HEK293 (cell line): ENCODE measurements at regions not wholly inside any gene's neighbourhood (a gene's known extent, or its start where the extent isn't known, plus 50 kb on each side); places are given as distances from the start of the nearest gene placed in this dataset.

Experiments used
- BCL11A ChIP-seq: fragments of 450-650 bp; formaldehyde crosslinking; IDR thresholded peaks from 2 replicates; pipeline ENCODE4 v1.5.1; 2016; ENCODE audit warnings: low read depth, missing biosample characterization, missing genetic modification characterization
- RBAK ChIP-seq: fragments of 450-650 bp; formaldehyde crosslinking; IDR thresholded peaks from 2 replicates; pipeline ENCODE4 v1.5.1; 2016; ENCODE audit warnings: missing biosample characterization, missing genetic modification characterization
- SP3 ChIP-seq: fragments of 450-650 bp; formaldehyde crosslinking; IDR thresholded peaks from 2 replicates; pipeline ENCODE4 v1.5.1; 2016; ENCODE audit warnings: missing biosample characterization, missing genetic modification characterization
- ZFP3 ChIP-seq: fragments of 450-650 bp; formaldehyde crosslinking; IDR thresholded peaks from 2 replicates; pipeline ENCODE4 v1.5.1; 2016; ENCODE audit warnings: low read depth, missing biosample characterization, missing genetic modification characterization
- ZNF10 ChIP-seq: fragments of 450-650 bp; formaldehyde crosslinking; IDR thresholded peaks from 2 replicates; pipeline ENCODE4 v1.5.1; 2017; ENCODE audit warnings: missing biosample characterization, missing genetic modification characterization
- ZNF239 ChIP-seq: fragments of 450-650 bp; formaldehyde crosslinking; IDR thresholded peaks from 2 replicates; pipeline ENCODE4 v1.5.1; 2016; ENCODE audit warnings: missing biosample characterization, missing genetic modification characterization
- ZNF302 ChIP-seq: fragments of 450-650 bp; formaldehyde crosslinking; IDR thresholded peaks from 2 replicates; pipeline ENCODE4 v1.5.1; 2016; ENCODE audit warnings: missing biosample characterization, missing genetic modification characterization, low read depth
- ZNF747 ChIP-seq: fragments of 450-650 bp; formaldehyde crosslinking; IDR thresholded peaks from 2 replicates; pipeline ENCODE4 v1.5.1; 2016; ENCODE audit warnings: missing biosample characterization, missing genetic modification characterization
- TF ChIP-seq, protein P1 (sequence below): fragments of 450-650 bp; formaldehyde crosslinking; IDR thresholded peaks from 2 replicates; pipeline ENCODE4 v1.5.1; 2016; ENCODE audit warnings: missing biosample characterization, missing genetic modification characterization
- TF ChIP-seq, protein P2 (sequence below): sonication (generic); formaldehyde crosslinking; IDR thresholded peaks from 2 replicates; pipeline ENCODE4 v1.8.1; 2022; ENCODE audit warnings: mild to moderate bottlenecking, moderate library complexity, missing genetic modification reagents
- TF ChIP-seq, protein P3 (sequence below): fragments of 450-650 bp; formaldehyde crosslinking; IDR thresholded peaks from 2 replicates; pipeline ENCODE4 v1.5.1; 2016; ENCODE audit warnings: missing biosample characterization, missing genetic modification characterization
- TF ChIP-seq, protein P4 (sequence below): fragments of 450-650 bp; formaldehyde crosslinking; IDR thresholded peaks from 2 replicates; pipeline ENCODE4 v1.5.1; 2016; ENCODE audit warnings: missing biosample characterization, missing genetic modification characterization
- TF ChIP-seq, protein P5 (sequence below): fragments of 450-650 bp; formaldehyde crosslinking; IDR thresholded peaks from 2 replicates; pipeline ENCODE4 v1.5.1; 2016; ENCODE audit warnings: missing biosample characterization, missing genetic modification characterization, borderline replicate concordance

DNA sequence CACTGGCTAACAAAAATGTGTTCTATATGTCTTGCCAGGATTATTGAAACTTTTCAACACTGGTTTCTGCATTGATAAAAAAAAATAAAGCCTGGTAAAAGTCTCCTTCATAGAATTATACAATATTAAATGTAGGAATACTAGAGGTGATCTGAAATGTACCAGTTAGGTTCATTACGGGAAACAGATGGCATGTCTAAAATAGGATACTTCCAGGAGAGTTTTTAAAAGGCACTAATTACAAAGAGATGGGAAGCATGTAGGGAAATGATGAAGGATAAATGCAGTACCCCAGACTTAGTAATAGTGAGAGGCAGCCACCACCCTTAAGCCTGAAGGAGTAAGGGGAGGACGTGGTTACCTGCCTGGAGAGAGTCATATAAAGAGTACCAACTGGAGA, 107.0 kb upstream of the NPSR1 start:
- no peak for TF ChIP-seq BCL11A
- no peak for TF ChIP-seq ZNF747 (tag by site-specific recombination)
- no peak for TF ChIP-seq SP3
- TF ChIP-seq, protein P1, sequence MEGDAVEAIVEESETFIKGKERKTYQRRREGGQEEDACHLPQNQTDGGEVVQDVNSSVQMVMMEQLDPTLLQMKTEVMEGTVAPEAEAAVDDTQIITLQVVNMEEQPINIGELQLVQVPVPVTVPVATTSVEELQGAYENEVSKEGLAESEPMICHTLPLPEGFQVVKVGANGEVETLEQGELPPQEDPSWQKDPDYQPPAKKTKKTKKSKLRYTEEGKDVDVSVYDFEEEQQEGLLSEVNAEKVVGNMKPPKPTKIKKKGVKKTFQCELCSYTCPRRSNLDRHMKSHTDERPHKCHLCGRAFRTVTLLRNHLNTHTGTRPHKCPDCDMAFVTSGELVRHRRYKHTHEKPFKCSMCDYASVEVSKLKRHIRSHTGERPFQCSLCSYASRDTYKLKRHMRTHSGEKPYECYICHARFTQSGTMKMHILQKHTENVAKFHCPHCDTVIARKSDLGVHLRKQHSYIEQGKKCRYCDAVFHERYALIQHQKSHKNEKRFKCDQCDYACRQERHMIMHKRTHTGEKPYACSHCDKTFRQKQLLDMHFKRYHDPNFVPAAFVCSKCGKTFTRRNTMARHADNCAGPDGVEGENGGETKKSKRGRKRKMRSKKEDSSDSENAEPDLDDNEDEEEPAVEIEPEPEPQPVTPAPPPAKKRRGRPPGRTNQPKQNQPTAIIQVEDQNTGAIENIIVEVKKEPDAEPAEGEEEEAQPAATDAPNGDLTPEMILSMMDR (tag by site-specific recombination): no peak
- TF ChIP-seq ZFP3 (tag by site-specific recombination): no peak
- TF ChIP-seq, protein P2, sequence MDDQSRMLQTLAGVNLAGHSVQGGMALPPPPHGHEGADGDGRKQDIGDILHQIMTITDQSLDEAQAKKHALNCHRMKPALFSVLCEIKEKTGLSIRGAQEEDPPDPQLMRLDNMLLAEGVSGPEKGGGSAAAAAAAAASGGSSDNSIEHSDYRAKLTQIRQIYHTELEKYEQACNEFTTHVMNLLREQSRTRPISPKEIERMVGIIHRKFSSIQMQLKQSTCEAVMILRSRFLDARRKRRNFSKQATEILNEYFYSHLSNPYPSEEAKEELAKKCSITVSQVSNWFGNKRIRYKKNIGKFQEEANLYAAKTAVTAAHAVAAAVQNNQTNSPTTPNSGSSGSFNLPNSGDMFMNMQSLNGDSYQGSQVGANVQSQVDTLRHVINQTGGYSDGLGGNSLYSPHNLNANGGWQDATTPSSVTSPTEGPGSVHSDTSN (CRISPR knock-in tag): no peak
- no peak for TF ChIP-seq ZNF302 (tag by site-specific recombination)
- TF ChIP-seq, protein P3, sequence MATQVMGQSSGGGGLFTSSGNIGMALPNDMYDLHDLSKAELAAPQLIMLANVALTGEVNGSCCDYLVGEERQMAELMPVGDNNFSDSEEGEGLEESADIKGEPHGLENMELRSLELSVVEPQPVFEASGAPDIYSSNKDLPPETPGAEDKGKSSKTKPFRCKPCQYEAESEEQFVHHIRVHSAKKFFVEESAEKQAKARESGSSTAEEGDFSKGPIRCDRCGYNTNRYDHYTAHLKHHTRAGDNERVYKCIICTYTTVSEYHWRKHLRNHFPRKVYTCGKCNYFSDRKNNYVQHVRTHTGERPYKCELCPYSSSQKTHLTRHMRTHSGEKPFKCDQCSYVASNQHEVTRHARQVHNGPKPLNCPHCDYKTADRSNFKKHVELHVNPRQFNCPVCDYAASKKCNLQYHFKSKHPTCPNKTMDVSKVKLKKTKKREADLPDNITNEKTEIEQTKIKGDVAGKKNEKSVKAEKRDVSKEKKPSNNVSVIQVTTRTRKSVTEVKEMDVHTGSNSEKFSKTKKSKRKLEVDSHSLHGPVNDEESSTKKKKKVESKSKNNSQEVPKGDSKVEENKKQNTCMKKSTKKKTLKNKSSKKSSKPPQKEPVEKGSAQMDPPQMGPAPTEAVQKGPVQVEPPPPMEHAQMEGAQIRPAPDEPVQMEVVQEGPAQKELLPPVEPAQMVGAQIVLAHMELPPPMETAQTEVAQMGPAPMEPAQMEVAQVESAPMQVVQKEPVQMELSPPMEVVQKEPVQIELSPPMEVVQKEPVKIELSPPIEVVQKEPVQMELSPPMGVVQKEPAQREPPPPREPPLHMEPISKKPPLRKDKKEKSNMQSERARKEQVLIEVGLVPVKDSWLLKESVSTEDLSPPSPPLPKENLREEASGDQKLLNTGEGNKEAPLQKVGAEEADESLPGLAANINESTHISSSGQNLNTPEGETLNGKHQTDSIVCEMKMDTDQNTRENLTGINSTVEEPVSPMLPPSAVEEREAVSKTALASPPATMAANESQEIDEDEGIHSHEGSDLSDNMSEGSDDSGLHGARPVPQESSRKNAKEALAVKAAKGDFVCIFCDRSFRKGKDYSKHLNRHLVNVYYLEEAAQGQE: no peak
- TF ChIP-seq, protein P4, sequence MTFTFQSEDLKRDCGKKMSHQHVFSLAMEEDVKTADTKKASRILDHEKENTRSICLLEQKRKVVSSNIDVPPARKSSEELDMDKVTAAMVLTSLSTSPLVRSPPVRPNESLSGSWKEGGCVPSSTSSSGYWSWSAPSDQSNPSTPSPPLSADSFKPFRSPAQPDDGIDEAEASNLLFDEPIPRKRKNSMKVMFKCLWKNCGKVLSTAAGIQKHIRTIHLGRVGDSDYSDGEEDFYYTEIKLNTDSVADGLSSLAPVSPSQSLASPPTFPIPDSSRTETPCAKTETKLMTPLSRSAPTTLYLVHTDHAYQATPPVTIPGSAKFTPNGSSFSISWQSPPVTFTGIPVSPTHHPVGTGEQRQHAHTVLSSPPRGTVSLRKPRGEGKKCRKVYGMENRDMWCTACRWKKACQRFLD (tag by site-specific recombination): no peak
- TF ChIP-seq ZNF239 (tag by site-specific recombination): no peak
- no peak for TF ChIP-seq ZNF10 (tag by site-specific recombination)
- TF ChIP-seq RBAK (tag by site-specific recombination): no peak
- TF ChIP-seq, protein P5, sequence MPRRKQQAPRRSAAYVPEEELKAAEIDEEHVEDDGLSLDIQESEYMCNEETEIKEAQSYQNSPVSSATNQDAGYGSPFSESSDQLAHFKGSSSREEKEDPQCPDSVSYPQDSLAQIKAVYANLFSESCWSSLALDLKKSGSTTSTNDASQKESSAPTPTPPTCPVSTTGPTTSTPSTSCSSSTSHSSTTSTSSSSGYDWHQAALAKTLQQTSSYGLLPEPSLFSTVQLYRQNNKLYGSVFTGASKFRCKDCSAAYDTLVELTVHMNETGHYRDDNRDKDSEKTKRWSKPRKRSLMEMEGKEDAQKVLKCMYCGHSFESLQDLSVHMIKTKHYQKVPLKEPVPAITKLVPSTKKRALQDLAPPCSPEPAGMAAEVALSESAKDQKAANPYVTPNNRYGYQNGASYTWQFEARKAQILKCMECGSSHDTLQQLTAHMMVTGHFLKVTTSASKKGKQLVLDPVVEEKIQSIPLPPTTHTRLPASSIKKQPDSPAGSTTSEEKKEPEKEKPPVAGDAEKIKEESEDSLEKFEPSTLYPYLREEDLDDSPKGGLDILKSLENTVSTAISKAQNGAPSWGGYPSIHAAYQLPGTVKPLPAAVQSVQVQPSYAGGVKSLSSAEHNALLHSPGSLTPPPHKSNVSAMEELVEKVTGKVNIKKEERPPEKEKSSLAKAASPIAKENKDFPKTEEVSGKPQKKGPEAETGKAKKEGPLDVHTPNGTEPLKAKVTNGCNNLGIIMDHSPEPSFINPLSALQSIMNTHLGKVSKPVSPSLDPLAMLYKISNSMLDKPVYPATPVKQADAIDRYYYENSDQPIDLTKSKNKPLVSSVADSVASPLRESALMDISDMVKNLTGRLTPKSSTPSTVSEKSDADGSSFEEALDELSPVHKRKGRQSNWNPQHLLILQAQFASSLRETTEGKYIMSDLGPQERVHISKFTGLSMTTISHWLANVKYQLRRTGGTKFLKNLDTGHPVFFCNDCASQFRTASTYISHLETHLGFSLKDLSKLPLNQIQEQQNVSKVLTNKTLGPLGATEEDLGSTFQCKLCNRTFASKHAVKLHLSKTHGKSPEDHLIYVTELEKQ: no peak
